ENCODE measurements at regions not wholly inside any gene's neighbourhood (a gene's known extent, or its start where the extent isn't known, plus 50 kb on each side); places are given as distances from the start of the nearest gene placed in this dataset.

- H3K9me3 Mint-ChIP-seq, result peaks cover under 1% of the 10 kb centered on the region
- no peaks in the 10 kb centered on the region for H3K27me3 Mint-ChIP-seq (ENCODE audit: low read depth)
- no peaks in the 10 kb centered on the region for H3K36me3 Mint-ChIP-seq (ENCODE audit: insufficient read depth)
- DNase-seq (no peak), ATAC-seq (no peak)
- H3K4me1 Mint-ChIP-seq (ENCODE audit: low read depth), result no peaks in the 10 kb centered on the region
- H3K4me3 Mint-ChIP-seq, result no peak overlapping the region
Observed at GRCh38 chr2:56476509-56477071, 292.8 kb downstream of the CCDC85A start.

DNA sequence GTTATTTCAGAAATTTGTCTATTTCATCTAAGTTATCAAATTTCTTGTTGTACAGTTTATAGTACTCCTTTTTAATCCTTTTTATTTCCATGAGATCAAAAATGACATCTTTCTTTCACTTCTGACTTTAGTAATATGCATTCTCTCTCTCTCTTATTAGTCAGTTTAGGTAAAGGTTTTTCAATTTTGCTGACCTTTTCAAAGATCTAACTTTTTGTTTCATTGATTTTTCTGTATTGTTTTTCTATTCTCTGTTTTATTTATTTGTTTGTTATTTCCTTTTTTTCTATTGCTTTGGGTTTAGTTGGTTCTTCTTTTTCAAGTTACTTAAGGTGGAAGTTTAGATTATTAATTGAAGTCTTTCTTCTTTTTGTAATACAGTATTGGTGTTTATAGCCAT is 294.2 kb downstream of the CCDC85A start:
- Mint-ChIP-seq H3K27me3 (ENCODE audit: low read depth) (no peaks in the 10 kb centered on the region), H3K9me3 (peaks cover 3% of the 10 kb centered on the region), H3K4me3 (no peak overlapping the region), H3K36me3 (ENCODE audit: insufficient read depth) (no peaks in the 10 kb centered on the region), H3K4me1 (ENCODE audit: low read depth) (no peaks in the 10 kb centered on the region)
- DNase-seq (no peak), ATAC-seq (no peak)

DNA sequence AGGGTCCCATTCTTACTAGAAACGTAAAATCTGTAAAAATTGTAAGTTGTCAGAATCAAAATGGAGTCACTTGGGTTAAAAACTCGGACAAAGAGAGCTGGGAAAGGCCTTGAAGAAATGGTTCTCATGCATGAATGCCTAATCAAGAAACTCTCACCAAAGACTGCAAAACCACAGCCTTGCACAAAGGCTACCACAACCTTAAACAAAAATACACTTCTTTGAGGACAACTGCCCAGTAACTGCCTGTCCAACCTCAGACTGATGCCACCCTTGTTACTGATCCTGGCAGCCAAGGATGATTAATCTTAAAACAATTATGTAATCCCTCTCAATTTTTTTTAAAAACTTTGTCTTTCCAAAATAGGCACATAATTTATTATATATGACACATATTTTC is 299.3 kb downstream of the CCDC85A start:
- no peak overlapping the region for H3K4me3 Mint-ChIP-seq
- ATAC-seq, result no peak
- no peak for DNase-seq
- H3K36me3 Mint-ChIP-seq (ENCODE audit: insufficient read depth), result no peaks in the 10 kb centered on the region
- H3K27me3 Mint-ChIP-seq (ENCODE audit: low read depth), result no peaks in the 10 kb centered on the region
- peaks cover 7% of the 10 kb centered on the region for H3K9me3 Mint-ChIP-seq
- no peaks in the 10 kb centered on the region for H3K4me1 Mint-ChIP-seq (ENCODE audit: low read depth)

- Mint-ChIP-seq H3K4me1 (ENCODE audit: low read depth) (no peaks in the 10 kb centered on the region), H3K4me3 (no peak overlapping the region), H3K36me3 (ENCODE audit: insufficient read depth) (no peaks in the 10 kb centered on the region), H3K27me3 (ENCODE audit: low read depth) (no peaks in the 10 kb centered on the region), H3K9me3 (peaks cover 11% of the 10 kb centered on the region)
- DNase-seq (no peak), ATAC-seq (no peak)
Observed at GRCh38 chr2:56484906-56485305, 301.1 kb downstream of the CCDC85A start.

GRCh38 chr2:56500317-56500716 is 316.5 kb downstream of the CCDC85A start:
- Mint-ChIP-seq H3K4me3 (no peak overlapping the region), H3K4me1 (ENCODE audit: low read depth) (no peaks in the 10 kb centered on the region), H3K36me3 (ENCODE audit: insufficient read depth) (no peaks in the 10 kb centered on the region), H3K9me3 (peaks cover 19% of the 10 kb centered on the region), H3K27me3 (ENCODE audit: low read depth) (no peaks in the 10 kb centered on the region)
- DNase-seq, result no peak
- ATAC-seq, result no peak

GRCh38 chr2:56502616-56503015 is 318.8 kb downstream of the CCDC85A start:
- DNase-seq (no peak), ATAC-seq (no peak)
- H3K4me3 Mint-ChIP-seq, result no peak overlapping the region
- no peaks in the 10 kb centered on the region for H3K27me3 Mint-ChIP-seq (ENCODE audit: low read depth)
- H3K9me3 Mint-ChIP-seq, result peaks cover 7% of the 10 kb centered on the region
- H3K4me1 Mint-ChIP-seq (ENCODE audit: low read depth), result no peaks in the 10 kb centered on the region
- H3K36me3 Mint-ChIP-seq (ENCODE audit: insufficient read depth), result no peaks in the 10 kb centered on the region

DNA sequence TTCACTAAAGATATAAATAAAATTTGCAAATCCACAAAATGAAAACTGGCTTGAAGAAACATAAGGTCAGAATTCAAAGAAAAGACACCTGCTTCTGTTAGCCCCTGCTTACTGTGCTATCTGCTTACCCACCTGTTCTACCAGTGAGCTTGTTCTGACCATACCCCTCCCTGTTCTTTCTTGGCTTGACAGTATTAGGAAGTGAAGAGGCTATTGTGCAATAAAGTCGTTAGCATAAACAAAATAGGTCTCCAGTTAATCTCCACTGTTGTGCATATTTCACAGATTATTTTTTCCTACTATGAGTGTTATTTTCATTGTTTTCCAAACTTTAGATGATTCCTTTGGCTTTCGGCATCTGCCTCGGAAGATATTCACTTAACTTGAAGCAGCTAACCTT is 322.1 kb downstream of the CCDC85A start:
- no peaks in the 10 kb centered on the region for H3K4me1 Mint-ChIP-seq (ENCODE audit: low read depth)
- H3K4me3 Mint-ChIP-seq, result no peak overlapping the region
- no peak for DNase-seq
- no peaks in the 10 kb centered on the region for H3K27me3 Mint-ChIP-seq (ENCODE audit: low read depth)
- ATAC-seq, result no peak
- H3K36me3 Mint-ChIP-seq (ENCODE audit: insufficient read depth), result no peaks in the 10 kb centered on the region
- no peaks in the 10 kb centered on the region for H3K9me3 Mint-ChIP-seq

DNA sequence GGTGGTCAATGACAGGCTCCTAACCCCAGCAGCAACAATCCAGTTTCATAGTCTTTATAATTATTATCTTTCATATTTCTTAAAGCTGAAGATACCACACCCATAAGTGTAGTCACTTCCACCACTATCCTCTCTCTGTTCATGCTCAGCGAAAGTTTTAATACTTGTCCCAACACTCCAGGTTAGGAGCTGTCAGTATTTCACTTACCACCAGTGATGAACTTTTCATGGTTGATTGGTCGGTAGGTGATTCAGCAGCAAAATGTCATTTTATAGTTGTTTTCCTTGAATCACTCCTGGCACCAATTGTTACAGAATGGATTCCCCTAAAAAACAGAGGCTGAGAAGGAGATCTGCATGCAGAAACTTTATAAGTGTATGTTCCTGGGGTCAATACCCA is 324.9 kb downstream of the CCDC85A start:
- ATAC-seq (no peak), DNase-seq (no peak)
- peaks cover 8% of the 10 kb centered on the region for H3K9me3 Mint-ChIP-seq
- H3K27me3 Mint-ChIP-seq (ENCODE audit: low read depth), result no peaks in the 10 kb centered on the region
- H3K4me1 Mint-ChIP-seq (ENCODE audit: low read depth), result no peaks in the 10 kb centered on the region
- H3K4me3 Mint-ChIP-seq, result no peak overlapping the region
- H3K36me3 Mint-ChIP-seq (ENCODE audit: insufficient read depth), result no peaks in the 10 kb centered on the region

DNA sequence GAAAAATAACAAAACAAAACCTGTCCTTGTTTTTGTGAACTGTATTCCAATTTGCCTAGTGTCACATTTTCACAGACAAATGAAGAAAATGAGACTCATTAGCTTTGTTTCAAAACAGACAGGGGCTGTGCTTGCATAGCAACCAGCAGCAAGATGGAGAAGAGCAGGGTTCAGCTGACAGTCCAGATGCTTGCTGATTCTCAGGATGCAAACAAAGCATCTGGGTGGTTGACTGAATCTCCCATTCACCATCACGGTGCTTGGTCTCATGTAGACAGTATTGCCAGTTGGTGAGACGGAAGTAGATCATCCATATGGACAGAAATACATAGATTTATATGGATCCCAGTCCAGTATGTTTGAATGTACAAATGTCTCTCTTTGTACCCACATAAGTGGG is 326.8 kb downstream of the CCDC85A start:
- DNase-seq (no peak), ATAC-seq (no peak)
- Mint-ChIP-seq H3K4me1 (ENCODE audit: low read depth) (no peaks in the 10 kb centered on the region), H3K4me3 (no peak overlapping the region), H3K36me3 (ENCODE audit: insufficient read depth) (no peaks in the 10 kb centered on the region), H3K27me3 (ENCODE audit: low read depth) (no peaks in the 10 kb centered on the region), H3K9me3 (peaks cover 8% of the 10 kb centered on the region)

- DNase-seq (no peak), ATAC-seq (no peak)
- Mint-ChIP-seq H3K4me3 (no peak overlapping the region), H3K27me3 (ENCODE audit: low read depth) (no peaks in the 10 kb centered on the region), H3K4me1 (ENCODE audit: low read depth) (no peaks in the 10 kb centered on the region), H3K36me3 (ENCODE audit: insufficient read depth) (no peaks in the 10 kb centered on the region), H3K9me3 (peaks cover 12% of the 10 kb centered on the region)
Observed at GRCh38 chr2:56515399-56515798, 331.6 kb downstream of the CCDC85A start.

DNA sequence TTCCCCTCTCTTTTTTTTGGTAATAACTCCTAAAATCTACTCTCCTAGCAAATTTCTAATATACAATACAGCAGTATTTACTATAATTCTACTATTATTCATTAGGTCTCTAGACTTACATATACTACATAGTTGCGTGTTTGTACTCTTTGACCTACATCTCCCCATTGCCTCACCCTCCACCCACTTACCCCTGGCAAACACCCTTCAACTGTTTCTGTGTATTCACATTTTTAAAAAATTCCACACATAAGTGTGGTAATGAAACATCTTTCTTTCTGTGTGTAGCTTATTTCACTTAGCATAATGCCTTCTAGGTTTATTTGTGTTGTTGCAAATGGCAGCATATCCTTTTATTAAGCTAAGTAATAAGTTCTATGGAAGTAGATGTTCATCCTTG is 336.0 kb downstream of the CCDC85A start:
- ATAC-seq (no peak), DNase-seq (no peak)
- Mint-ChIP-seq H3K36me3 (ENCODE audit: insufficient read depth) (no peaks in the 10 kb centered on the region), H3K27me3 (ENCODE audit: low read depth) (no peaks in the 10 kb centered on the region), H3K4me1 (ENCODE audit: low read depth) (no peaks in the 10 kb centered on the region), H3K4me3 (no peak overlapping the region), H3K9me3 (peaks cover 13% of the 10 kb centered on the region)

DNA sequence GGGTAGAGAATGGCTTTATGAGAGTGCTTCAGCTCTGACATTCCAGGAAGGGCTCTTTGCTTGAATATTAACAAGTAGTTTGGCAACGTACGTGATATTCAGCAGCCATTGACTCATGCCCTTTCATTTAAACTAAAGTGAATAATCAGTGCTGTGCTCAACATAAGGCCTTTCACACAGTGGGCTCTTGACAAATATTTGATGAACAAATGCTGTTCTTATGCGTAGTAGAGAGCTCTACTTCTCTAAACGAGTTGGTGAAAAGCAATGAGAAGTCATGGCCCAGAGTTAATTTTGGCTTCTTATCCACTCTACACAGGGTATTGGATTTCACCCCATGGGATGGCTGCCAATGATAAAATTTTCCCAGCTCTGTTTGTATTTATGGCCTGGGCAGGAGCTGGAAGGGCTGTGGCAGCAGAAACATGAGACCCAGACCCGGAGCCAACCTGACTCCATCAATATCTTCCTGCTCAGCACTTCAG is 338.9 kb downstream of the CCDC85A start:
- ATAC-seq (no peak), DNase-seq (no peak)
- Mint-ChIP-seq H3K4me3 (no peak overlapping the region), H3K27me3 (ENCODE audit: low read depth) (no peaks in the 10 kb centered on the region), H3K36me3 (ENCODE audit: insufficient read depth) (no peaks in the 10 kb centered on the region), H3K4me1 (ENCODE audit: low read depth) (no peaks in the 10 kb centered on the region), H3K9me3 (peaks cover 10% of the 10 kb centered on the region)

GRCh38 chr2:56523816-56524215 is 340.0 kb downstream of the CCDC85A start:
- ATAC-seq (no peak), DNase-seq (no peak)
- Mint-ChIP-seq H3K4me3 (no peak overlapping the region), H3K27me3 (ENCODE audit: low read depth) (no peaks in the 10 kb centered on the region), H3K36me3 (ENCODE audit: insufficient read depth) (no peaks in the 10 kb centered on the region), H3K4me1 (ENCODE audit: low read depth) (no peaks in the 10 kb centered on the region), H3K9me3 (peaks cover 9% of the 10 kb centered on the region)

DNA sequence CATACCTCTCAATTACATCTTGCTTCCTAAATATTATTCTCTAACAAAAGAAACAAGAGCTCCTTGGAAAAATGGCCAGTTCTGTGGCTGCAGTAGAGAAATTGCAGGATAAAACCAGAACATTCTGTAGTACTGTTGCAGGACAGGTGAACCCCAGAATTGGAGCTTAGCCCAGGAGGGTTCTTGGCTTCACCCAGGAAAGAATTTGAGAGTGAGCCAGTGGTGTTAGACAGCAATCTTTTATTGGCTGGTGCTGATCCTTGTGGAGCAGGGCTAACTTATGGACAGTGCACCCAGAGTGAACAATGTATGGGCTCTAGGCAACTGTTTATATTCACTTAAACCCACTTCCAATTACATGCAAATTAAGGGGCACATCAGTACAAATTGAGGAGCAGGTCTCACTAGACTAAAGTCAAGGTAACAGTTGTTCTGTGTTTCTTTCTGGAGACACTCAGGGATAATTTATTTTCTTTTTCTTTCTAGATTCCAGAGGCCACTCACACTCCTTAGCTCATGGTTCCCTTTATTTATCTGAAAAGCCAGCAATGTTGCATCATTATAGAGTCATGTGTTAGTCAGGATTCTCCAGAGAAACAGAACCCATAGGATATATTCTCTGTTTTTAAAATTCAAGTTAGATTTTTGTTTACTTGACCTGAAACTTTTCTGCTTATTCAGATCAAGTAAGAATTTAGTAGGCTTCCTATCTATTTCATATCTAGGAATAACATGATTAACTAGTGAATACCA is 348.1 kb downstream of the CCDC85A start:
- Mint-ChIP-seq H3K36me3 (ENCODE audit: insufficient read depth) (no peaks in the 10 kb centered on the region), H3K9me3 (peaks cover 5% of the 10 kb centered on the region), H3K4me3 (no peak overlapping the region), H3K4me1 (ENCODE audit: low read depth) (no peaks in the 10 kb centered on the region), H3K27me3 (ENCODE audit: low read depth) (no peaks in the 10 kb centered on the region)
- DNase-seq (no peak), ATAC-seq (no peak)

- no peak for ATAC-seq
- Mint-ChIP-seq H3K4me3 (no peak overlapping the region), H3K36me3 (ENCODE audit: insufficient read depth) (no peaks in the 10 kb centered on the region), H3K9me3 (peaks cover 12% of the 10 kb centered on the region), H3K4me1 (ENCODE audit: low read depth) (no peaks in the 10 kb centered on the region), H3K27me3 (ENCODE audit: low read depth) (no peaks in the 10 kb centered on the region)
- no peak for DNase-seq
Observed at GRCh38 chr2:56534321-56534720, 350.5 kb downstream of the CCDC85A start.

Data from activated T-cell treated with anti-CD3 and anti-CD28 coated beads, Interleukin-2, amount 50 U/mL, for 4 hours (primary cell).